ENCODE measurements at regions not wholly inside any gene's neighbourhood (a gene's known extent, or its start where the extent isn't known, plus 50 kb on each side); places are given as distances from the start of the nearest gene placed in this dataset.

GRCh38 chr5:82351297-82351696, 73.1 kb upstream of the RPS23 start:
- TF ChIP-seq CTCF (IDR thresholded peaks at IDR 0.05) = no peak
- no peaks in the 10 kb centered on the region for H3K9me3 ChIP-seq
- no peaks in the 10 kb centered on the region for H3K27me3 ChIP-seq
- H3K27ac ChIP-seq = no peak overlapping the region
- DNase-seq (no peak), ATAC-seq (no peak)
- intact Hi-C loops (cut with DNase I) = loop anchor here in 1 of 2 donors (10.0 kb wide), 2 partner anchors 1124 to 1214 kb away; partner anchors contain the start of gene VCAN
- H3K4me1 ChIP-seq = peaks cover 6 to 19% of the 10 kb centered on the region in 2 donors
- H3K4me3 ChIP-seq = no peak overlapping the region
- no peaks in the 10 kb centered on the region for H3K36me3 ChIP-seq

GRCh38 chr5:82349652-82350051, 71.5 kb upstream of the RPS23 start:
- Histone ChIP-seq H3K36me3 (no peaks in the 10 kb centered on the region), H3K27ac (no peak overlapping the region), H3K9me3 (no peaks in the 10 kb centered on the region), H3K4me1 (peaks cover 6 to 14% of the 10 kb centered on the region in 2 donors), H3K4me3 (no peak overlapping the region), H3K27me3 (no peaks in the 10 kb centered on the region)
- no peak for ATAC-seq
- DNase-seq = no peak
- peak in 1 of 2 donors; percentile 22 for TF ChIP-seq CTCF (IDR thresholded peaks at IDR 0.05)
- intact Hi-C loops (cut with DNase I) = loop anchor here in 1 of 2 donors (10.0 kb wide), 2 partner anchors 1125 to 1215 kb away; partner anchors contain the start of gene VCAN

- Histone ChIP-seq H3K4me3 (no peak overlapping the region), H3K4me1 (peaks cover 6 to 14% of the 10 kb centered on the region in 2 donors), H3K9me3 (no peaks in the 10 kb centered on the region), H3K27me3 (no peaks in the 10 kb centered on the region), H3K36me3 (no peaks in the 10 kb centered on the region), H3K27ac (no peak overlapping the region)
- intact Hi-C loops (cut with DNase I) = no loop called here
- DNase-seq (no peak), ATAC-seq (no peak)
- TF ChIP-seq CTCF (IDR thresholded peaks at IDR 0.05) = no peak
These were observed 70.8 kb upstream of the RPS23 start for GRCh38 chr5:82348784-82349425.

- Histone ChIP-seq H3K4me1 (peaks cover 5% of the 10 kb centered on the region in 2 donors), H3K27ac (peak overlapping the region in 1 of 2 donors; percentile 71), H3K27me3 (no peaks in the 10 kb centered on the region), H3K9me3 (no peaks in the 10 kb centered on the region), H3K4me3 (no peak overlapping the region), H3K36me3 (no peaks in the 10 kb centered on the region)
- TF ChIP-seq CTCF (IDR thresholded peaks at IDR 0.05) = no peak
- peak; percentile 25 for ATAC-seq
- intact Hi-C loops (cut with DNase I) = no loop called here
- DNase-seq = peak in 2 of 4 donors; percentile 24 to 66
These were observed 69.2 kb upstream of the RPS23 start for GRCh38 chr5:82347201-82347865.

GRCh38 chr5:82346399-82347165, 68.4 kb upstream of the RPS23 start:
- H3K36me3 ChIP-seq = no peaks in the 10 kb centered on the region
- H3K4me1 ChIP-seq = no peaks in the 10 kb centered on the region
- H3K9me3 ChIP-seq = no peaks in the 10 kb centered on the region
- no peak for TF ChIP-seq CTCF (IDR thresholded peaks at IDR 0.05)
- intact Hi-C loops (cut with DNase I) = no loop called here
- H3K27ac ChIP-seq = peak overlapping the region in 1 of 2 donors; percentile 71
- H3K4me3 ChIP-seq = no peak overlapping the region
- ATAC-seq = no peak
- no peak for DNase-seq
- H3K27me3 ChIP-seq = no peaks in the 10 kb centered on the region
